Central memory CD4-positive, alpha-beta T cell (primary cell): ENCODE measurements at regions not wholly inside any gene's neighbourhood (a gene's known extent, or its start where the extent isn't known, plus 50 kb on each side); places are given as distances from the start of the nearest gene placed in this dataset.
"Not testable (repeated sequence)": the region's sequence is repeated elsewhere in the genome, so short reads cannot be mapped to it uniquely, and the experiment has no call there.

Experiments
- DNase-seq: peaks from one replicate; pipeline ENCODE4 v3.0.0; 2022

- DNase-seq = no peak
Measured at GRCh38 chr3:110495201-110495927, 576.3 kb upstream of the NECTIN3 start.

DNA sequence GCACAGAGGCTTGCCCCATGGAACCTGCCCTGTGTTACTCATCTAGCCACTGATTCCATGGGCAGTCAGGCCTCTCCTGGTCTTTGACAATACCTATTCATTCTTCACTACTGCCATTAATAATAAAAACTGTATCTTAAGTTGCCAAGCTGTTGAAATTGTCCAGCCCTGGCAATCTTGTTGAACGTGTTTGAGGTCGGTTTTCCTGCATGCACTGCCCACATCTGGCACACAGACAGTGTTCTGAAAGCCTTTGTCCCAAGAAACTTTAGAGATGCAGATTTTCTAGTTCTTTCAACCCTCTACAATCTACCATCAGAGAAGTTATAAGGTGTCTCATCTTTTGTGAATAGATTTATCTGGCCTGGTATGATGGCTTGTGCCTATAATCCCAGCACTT is 567.2 kb upstream of the NECTIN3 start:
- no peak for DNase-seq

GRCh38 chr3:110504901-110505300 is 566.7 kb upstream of the NECTIN3 start:
- no peak for DNase-seq

DNA sequence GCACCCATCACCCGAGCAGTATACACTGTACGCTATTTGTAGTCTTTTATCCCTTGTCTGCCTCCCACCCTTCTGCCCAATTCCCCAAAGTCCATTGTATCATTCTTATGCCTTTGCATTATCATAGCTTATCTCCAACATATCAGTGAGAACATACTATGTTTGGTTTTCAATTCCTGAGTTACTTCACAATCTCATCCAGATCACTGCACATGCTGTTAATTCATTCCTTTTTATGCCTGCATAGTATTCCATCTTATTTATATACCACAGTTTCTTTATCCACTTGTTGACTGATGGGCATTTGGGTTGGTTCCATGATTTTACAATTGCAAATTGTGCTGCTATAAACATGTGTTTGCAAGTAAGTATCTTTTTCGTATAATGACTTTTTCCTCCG is 564.7 kb upstream of the NECTIN3 start:
- DNase-seq = no peak

GRCh38 chr3:110507570-110507969 is 564.0 kb upstream of the NECTIN3 start:
- DNase-seq = not testable (repeated sequence)

DNA sequence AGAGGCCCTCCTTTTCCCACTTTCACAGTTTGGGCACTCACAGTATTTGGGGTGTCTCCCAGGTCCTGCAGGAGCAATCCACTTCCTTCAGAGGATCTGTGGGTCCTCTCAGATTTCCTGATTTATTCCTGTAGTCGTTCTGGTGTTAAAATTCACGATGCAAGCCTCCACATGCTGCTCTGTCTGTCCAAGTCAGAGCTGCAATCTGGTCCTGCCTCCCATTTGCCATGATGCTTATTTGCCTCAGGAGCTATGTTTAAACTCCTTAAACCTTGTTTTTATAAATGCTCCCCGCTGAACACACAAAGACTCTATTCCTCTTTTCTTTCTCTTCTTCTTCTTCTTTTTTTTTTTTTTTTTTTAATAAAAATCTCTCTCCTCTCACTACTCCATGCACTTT is 558.7 kb upstream of the NECTIN3 start:
- DNase-seq = no peak

DNA sequence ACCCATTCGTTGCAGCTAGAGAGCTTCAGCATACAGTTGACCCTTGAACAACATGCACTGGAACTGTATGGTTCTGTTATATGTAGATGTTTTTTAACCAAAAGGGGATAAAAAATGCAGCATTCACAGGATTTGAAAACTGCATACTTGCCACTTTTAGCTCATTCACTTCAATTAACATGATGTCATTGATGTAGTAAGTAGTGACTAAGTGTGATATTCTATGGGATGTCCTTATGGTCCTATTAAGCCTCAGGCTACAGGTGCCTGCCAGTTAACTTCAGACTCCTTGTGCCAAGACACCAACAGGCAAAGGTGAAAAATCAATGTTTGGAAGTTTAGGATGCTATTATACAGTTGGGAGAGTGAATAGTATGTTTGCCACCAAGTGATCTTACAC is 553.6 kb upstream of the NECTIN3 start:
- no peak for DNase-seq

- DNase-seq = no peak
Measured at GRCh38 chr3:110519071-110519470, 552.5 kb upstream of the NECTIN3 start.

DNA sequence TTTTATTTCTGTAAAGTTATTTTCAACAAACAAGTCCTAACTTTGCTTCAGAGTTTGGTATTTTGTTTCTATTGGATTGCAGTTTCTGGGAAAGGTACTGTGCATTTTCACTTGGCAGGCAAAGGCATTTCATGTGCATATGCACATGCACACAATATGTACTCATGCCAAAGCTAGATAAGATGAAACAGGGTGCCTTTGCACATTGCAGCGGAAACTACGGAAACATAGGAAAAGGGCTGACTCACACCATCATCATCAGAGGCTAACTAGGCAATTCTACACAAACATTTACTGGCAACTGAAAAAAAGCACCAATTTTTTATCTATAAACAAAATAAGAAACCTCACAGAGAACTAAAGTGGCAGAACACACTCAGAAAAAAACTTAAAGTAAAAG is 550.6 kb upstream of the NECTIN3 start:
- DNase-seq = no peak

DNA sequence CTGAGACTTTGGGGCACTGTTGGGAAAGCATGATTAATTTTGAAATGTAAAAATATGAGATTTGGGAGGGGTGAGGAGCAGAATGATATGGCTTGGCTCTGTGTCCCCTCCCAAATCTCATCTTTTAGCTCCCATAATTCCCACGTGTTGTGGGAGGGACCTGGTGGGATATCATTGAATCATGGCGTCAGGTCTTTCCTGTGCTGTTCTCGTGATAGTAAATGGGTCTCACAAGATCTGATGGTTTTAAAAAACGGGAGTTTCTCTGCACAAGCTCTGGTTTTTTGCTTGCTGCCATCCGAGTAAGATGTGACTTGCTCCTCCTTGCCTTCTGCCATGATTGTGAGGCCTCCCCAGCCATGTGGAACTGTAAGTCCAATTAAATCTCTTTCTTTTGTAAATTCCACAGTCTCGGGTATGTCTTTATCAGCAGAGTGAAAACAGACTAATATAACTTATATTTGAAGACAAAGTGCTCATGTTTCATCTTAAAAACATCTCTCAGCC is 546.0 kb upstream of the NECTIN3 start:
- not testable (repeated sequence) for DNase-seq

GRCh38 chr3:110526777-110527727 is 544.6 kb upstream of the NECTIN3 start:
- DNase-seq = no peak

DNA sequence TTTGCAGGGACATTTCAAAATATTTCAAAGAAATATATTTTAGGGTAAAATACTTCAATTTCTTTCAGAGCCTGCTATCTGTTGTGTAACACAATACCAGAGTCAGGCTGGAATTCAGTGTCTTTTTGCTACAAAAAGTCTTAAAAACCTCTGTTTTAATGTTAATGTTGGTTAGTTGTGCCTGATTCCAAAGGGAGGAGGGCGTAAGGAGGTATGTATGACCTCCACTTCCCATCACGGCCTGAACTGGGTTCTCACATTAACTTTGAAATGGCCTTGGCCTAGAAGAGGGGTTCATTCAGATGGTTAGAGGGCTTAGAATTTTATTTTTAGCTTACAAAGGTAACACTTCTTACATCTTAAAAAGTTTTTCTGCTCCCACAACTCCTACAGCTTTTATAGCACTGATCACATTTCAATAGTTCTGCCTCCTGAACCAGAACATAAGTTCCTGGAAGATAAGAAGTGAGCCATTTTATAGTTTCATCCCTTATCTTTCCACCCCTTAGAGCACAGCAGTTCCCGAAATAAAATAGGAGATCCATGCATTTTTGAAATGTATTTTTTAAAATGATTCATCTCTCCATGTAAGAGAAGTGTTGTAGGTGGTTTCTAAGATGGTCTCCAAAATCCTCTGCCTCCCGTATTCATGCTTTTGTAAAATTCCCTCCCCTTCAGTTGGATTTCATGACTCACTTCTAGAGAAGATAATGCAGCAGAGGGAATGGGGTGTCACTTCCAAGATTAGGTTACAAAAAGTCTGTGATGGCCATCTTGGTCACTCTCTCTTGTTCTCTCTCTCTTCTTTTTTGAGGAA is 543.1 kb upstream of the NECTIN3 start:
- no peak for DNase-seq

GRCh38 chr3:110530902-110531301 is 540.7 kb upstream of the NECTIN3 start:
- DNase-seq = no peak

GRCh38 chr3:110533089-110533488 is 538.5 kb upstream of the NECTIN3 start:
- DNase-seq = no peak

- no peak for DNase-seq
Measured at GRCh38 chr3:110542552-110543150, 529.0 kb upstream of the NECTIN3 start.

GRCh38 chr3:110544730-110545129 is 526.9 kb upstream of the NECTIN3 start:
- DNase-seq = no peak

- DNase-seq = no peak
Measured at GRCh38 chr3:110550511-110550910, 521.1 kb upstream of the NECTIN3 start.

- DNase-seq = no peak
Measured at GRCh38 chr3:110562621-110563020, 509.0 kb upstream of the NECTIN3 start.

- DNase-seq = no peak
Measured at GRCh38 chr3:110564674-110565073, 506.9 kb upstream of the NECTIN3 start.

DNA sequence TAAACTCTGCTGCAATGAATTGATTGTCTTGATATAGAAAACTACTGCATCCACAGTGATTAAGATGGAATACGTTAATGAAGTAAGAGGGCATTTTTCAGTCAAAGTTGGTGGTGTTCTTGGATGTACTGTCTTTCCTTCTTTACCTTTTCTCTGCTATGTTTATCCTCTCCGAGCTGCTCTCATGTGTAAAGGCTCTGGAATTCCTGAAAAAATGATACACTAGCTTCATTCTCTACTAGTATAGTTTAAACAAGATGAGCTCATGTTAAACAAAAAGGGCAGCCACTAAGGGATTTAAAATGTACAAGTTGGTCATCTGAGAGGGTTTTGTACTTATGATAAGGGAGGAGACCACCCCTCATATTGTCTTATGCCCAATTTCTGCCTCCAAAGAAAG is 504.6 kb upstream of the NECTIN3 start:
- no peak for DNase-seq

GRCh38 chr3:110568246-110568645 is 503.4 kb upstream of the NECTIN3 start:
- DNase-seq = no peak

GRCh38 chr3:110569073-110569472 is 502.5 kb upstream of the NECTIN3 start:
- DNase-seq = no peak

DNA sequence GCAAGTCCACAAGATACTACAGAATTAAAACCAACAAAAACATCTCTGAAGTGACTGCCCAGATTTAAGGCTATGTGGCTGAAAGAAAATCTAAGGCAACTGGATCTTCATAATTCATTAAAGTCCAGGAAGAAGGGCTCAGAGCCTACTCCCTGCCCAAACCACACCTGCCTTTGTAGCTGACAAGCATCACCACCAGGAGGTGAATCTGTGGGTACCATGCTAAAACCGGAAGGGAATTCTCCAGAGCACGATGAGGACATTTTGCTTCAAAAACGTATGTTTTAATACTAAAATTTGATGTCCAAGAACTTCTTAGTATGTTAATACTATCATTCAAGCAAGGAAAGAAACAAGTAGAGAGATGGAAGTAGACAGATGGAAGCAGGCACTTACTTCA is 495.9 kb upstream of the NECTIN3 start:
- no peak for DNase-seq
